ENCODE measurements at regions not wholly inside any gene's neighbourhood (a gene's known extent, or its start where the extent isn't known, plus 50 kb on each side); places are given as distances from the start of the nearest gene placed in this dataset.
"Not testable (repeated sequence)": the region's sequence is repeated elsewhere in the genome, so short reads cannot be mapped to it uniquely, and the experiment has no call there.

DNA sequence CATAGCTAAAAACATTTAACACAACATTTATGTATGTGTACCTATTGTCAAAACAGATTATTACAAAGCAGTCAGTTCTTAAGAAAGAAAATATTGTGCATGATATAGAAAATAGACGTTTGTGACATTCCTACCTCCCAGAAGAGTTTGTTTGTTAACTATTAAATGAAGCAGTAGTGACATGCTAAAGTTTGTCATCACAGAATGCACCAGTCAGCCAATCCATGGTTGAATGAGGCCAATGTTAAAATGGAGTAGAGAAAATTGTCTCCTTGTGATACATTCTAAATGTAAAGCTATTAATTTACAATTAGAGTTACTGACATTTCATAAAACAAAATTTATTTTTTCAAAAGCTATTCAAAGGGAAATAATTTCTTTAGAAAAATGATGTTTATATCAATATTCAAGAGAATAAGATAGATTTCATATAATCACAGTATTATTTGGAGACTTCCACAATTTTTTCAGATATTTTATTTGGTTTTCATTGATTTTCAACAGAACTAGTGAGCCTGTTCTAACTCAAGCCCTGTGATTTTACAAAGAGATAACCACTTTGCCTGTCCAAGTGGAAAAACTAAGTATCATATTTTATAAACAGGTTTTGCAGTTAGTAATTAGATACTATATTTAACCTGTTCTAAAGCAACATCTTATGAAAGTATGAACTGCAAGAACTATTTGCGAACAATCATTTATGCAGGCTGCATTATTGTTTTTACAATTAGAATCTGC lies 176.8 kb downstream of the ISL1 start:
- no peak for DNase-seq

DNA sequence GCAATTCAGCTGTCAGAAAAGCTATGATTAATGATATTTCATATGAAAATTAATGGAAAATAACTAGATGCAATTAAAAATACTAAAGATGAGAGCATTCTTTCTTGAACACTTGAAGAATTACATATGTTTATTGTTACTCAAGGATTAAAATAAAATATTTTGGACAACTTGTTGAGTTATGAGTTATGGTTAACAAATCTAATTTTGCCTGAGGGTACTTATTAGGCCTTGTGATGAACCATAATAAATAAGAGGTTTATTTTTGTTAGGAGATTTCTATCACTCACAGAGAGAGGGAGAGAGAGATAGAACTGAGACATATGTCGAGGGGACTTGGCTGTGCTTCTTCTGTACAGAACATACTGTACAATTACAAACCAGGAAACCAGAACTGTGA lies 183.7 kb downstream of the ISL1 start:
- DNase-seq = no peak

GRCh38 chr5:51567636-51568035 lies 184.4 kb downstream of the ISL1 start:
- DNase-seq = no peak

- DNase-seq = no peak
Observed at GRCh38 chr5:51573835-51574234, 190.6 kb downstream of the ISL1 start.

DNA sequence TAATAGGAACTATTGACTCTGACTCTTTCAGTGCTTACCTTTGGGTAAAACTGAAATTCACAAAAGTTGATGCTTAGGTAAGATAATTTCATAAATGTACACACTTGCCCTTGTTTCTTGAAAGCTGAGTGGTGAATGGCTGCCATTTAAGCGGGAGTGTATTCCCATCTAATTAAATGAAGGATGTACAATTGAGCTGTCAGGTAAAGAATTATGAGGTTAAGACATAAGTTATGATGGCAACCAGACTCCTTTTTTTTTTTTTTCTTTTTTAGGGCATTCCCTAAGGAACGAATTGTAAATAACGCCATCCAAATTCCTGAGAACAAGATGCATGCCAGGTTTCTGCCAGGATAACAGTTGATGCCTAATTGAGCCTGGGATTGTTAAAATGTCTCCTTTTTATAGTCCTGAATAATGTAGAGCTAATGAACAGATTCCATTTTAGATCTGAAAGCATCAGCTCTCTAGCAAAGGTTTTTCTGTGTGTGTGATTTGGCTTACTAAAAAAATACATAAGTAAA lies 199.7 kb downstream of the ISL1 start:
- DNase-seq = no peak

GRCh38 chr5:51598026-51598425 lies 214.8 kb downstream of the ISL1 start:
- DNase-seq = no peak

DNA sequence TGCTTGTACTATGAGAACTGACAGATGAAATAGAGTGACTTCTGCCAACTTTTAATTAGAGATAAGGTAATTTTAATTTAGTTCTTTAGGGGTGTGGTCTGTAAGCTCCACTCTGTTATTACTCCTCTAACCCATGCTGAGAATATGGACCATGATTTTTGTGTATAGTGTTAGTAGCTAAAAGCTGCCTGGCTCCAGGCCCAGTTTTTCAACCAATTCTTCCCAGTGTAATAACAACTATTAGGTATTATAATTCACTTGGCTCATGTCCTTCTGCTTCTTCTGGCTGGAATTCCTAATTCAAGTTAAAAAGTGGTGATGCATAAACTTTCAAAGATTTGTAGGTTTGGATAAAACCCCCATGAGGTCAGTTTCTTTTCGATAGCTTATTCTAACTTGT lies 216.3 kb downstream of the ISL1 start:
- DNase-seq = peak in 2 of 3 donors; percentile 0 to 6

DNA sequence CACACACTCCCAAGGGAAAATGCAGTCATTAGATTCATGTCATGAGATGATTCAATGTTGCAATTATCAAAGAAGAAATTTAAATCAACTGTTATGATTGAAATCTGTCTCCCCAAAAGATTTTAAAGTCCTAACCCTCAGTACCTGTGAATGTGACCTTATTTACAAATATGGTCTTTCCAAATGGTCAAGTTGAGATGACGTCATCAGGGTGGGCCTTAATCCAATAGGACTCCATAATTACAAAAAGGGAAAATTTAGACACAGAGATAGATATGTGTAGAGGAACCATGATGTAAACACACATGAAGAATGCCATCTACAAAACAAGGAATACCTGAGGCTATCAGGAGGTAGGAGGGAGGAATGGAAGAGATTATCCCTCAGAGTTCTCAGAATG lies 221.1 kb downstream of the ISL1 start:
- no peak for DNase-seq

DNA sequence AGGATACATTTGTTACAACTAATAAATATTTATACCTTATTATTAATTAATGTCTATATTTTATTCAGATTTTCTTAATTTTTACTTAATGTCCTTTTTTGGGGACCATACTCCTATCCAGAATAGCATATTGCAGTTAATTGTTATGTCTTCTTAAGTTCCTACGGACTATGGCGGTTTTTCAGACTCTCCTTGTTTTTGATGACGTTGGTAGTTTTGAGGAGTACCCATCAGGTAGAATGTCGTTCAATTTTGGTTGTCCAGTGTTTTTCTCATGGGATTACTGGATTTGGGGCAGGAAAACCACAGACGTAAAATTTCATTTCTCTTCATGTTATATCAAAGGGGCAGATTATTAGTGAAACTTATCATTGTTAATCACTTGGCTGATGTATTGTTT lies 223.7 kb downstream of the ISL1 start:
- DNase-seq = no peak

DNA sequence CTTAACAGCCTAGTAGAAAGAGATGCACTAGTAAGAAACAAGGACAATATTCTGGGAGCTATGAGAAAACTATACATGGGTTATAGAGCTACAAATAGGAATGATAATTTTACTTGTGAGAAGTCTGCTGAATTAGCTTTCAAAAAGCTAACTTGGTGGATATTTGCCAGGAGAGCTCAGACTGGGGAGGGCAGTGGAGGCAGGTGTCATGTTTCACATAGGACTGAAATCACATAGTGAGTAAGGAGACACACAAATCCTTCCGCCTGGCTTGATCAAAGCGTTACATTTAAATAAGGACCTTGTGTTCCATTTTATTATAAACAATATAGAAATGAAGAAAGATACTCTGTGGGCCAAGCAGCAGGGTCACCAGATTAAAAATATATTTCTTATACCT lies 235.0 kb downstream of the ISL1 start:
- no peak for DNase-seq

DNA sequence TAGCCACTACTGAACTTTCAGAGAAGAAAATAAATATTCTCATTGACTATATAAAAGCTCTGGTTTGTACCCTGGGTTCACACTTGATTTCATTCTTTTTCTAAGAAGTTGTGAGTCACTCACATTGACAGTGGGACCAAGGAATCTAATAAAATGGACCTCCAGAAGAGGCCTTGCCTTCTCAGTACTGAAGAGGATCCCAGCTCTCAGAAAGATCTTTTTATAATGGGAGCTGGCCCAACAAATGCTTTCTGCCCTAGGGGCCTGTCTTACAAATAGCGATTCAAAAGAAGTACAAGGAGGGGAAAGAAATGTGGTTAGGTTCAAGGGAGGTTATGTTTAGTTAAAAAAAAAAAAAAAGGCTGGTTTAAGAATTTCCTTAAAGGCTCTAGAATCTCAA lies 237.9 kb downstream of the ISL1 start:
- DNase-seq = no peak

GRCh38 chr5:51622161-51622790 lies 239.0 kb downstream of the ISL1 start:
- no peak for DNase-seq

DNA sequence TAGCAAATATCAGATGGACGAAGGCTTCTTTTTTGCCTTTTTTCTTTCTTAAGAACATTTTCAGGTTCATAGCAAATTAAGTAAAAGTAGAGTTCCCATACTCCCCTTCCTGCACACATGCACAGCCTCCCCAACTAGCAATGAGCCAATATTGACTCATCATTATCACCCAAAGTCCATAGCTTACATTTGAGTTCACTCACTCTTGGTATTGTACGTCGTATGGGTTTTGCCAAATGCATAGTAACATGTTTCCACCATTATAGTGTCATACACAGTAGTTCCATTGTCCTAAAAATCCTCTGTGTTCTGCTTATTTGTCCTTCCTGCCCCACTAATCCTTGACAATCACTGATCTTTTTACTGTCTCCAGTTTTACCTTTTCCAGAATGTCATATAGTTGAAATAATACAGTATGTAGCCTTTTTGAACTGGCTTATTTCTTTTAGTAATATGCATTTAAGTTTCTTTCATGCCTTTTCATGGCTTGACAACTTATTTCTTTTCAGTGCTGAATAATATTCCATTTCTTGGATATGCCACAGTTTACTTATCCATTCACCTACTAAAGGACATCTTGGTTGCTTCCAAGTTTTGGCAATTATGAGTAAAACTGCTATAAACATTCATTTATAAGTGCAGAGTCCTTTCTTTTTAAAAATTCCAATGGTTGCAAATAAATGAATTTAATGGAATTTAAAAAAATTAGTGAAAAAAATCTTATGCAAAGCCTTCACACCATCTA lies 242.1 kb downstream of the ISL1 start:
- no peak for DNase-seq

DNA sequence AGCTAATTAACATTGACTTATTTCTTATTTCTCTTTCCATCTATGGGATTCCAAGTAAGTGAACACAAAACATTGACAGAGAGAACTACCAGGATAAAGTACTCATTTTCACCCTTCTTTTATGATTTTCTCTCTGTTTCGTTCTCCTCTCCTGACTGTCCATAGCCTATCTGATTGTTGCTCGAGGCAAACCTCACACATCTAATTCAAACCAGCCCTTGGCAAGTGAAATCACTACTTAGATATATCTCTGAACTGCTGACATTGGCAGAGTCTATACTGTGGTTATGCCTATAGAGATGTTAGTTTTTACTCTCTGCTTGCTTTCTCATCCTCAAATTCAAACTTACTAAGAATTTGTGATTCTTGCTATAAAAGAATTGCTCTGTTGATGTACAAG lies 248.8 kb downstream of the ISL1 start:
- DNase-seq = peak in 1 of 3 donors; percentile 14

DNA sequence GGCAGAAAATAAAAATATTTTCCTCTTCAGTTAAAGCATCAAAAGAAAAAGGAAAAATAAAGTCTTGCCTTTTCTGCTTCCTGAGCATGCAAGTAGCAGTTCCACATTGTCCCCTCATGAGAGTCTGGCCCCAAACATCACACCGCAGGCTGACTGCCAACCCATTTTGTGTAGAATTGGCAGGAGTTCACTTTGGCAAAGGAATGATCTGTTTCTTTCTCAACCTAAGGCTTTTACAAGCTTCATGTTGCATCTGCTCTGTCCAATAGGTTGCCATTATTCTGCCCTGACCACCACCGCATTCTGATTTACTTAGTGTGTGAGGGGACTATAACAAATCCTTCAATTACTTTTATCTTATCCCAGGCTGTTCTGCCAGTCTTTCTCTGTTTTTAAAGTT lies 249.5 kb downstream of the ISL1 start:
- peak in 2 of 3 donors; percentile 43 to 76 for DNase-seq

DNA sequence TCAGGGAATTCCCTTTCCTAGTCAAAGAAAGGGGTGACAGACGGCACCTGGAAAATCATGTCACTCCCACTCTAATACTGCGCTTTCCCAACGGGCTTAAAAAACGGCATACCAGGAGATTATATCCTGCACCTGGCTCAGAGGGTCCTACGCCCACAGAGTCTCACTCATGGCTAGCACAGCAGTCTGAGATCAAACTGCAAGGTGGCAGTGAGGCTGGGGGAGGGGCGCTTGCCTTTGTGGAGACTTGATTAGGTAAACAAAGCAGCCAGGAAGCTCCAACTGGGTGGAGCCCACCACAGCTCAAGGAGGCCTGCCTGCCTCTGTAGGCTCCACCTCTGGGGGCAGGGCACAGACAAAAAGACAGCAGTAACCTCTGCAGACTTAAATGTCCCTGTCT lies 253.7 kb downstream of the ISL1 start:
- not testable (repeated sequence) for DNase-seq

DNA sequence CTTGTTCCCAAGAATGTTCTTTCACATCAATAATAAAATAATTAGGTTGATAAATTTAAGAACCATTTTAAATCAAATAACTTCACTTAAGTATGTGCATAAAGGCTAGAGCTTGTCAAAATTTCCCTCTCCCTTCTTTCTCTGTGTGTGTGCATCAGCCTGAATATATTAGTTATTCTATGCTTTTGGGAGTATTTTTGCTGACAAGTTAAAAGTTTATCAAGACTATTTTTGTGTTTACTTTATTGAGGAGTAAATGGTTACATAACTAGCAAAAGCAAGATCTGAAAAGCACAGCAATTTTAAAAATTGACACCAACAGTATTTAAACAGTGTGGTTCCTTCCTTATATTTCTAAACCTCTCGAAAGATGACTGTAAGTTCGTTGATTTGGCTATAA lies 261.7 kb downstream of the ISL1 start:
- no peak for DNase-seq

DNA sequence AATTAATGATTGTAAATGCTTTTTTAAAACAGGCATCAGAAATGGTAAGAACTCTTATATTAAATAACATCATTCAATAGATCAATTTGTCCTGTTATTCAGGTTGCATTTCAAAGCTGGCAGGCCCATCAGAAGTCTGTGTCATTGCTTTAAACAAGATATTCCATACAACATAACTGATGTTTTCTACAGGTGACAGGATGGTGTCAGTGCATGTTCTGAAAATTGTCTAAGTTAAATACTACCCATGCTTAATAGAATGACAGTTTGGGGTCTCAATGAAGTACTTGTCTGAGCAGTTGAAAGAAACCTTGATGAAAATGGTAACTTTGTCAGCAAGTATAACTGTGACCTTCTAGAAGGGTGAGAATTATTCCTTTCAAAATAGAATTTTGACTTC lies 263.2 kb downstream of the ISL1 start:
- DNase-seq = no peak

DNA sequence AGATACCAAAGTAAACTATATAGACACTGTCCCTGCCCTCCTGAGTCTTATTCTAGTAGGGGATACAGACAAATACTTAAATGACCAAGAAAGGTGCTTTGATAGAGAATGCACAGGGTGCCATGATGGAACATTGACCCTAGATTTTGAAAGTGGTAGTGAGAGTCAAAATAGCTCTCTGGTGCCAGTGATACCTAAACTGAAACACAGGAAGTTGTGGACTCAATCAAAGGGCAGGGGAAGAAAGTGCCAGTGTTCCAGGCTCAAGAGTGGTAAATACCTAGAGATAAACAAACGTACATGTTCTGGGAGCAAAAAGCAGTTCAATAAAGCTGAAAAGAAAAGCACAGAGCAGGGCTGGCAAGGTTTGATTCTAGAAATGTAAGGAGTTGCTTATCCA lies 267.6 kb downstream of the ISL1 start:
- DNase-seq = no peak

DNA sequence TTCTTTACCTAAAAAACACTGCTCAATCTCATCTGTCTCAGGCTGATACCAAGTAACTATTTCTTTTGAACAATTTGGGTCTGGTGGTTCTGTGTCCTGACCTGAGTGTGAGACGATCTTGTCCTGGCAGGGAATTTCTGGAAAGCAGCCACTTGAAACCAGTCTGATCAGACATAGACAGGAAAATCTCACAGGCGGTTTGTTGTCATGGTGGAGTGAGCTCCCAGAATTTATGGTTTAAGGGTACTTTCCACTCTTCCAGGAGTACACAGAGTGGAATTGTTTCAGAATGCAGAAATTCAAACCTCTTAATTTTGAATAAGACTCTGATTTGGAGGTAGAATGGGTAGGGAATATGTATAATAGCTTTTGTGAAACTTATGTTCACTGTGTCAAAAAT lies 268.2 kb downstream of the ISL1 start:
- no peak for DNase-seq

DNA sequence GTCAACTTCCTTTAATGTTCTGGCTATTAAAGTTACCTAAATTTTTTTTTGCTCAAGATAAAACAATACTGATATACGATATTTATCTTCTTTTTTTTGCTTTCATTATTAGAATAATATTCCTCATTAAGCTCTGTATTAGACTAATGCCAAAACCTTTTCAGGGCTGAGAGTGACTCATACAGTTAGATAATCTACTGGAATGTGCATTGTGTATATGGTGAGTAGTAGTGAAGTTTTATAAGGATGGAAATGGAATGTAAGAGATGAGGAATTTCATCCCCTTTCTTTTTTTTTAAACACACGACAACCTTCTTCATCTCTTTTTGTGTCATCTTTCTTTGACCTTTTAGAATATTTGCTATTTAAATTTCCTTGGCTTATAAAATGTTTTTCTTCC lies 268.6 kb downstream of the ISL1 start:
- DNase-seq = no peak

DNA sequence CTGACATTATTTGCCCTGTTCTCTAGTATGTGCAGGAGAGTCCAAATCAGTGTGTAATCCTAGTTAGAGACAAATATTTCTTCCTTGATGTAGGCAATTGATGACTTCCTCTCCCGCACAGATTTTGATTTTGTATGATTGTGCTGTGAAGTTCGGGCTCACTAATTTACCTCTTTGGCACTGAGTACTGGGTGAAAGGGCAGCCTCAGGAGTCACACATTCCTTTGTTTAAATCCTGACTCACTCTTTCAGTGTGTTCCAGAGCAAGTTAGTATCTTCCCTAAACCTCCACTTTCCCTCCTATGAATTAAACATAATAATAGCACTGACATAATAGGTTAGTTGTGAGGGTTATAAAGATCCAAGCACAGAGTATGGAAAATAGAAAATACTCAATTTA lies 269.7 kb downstream of the ISL1 start:
- no peak for DNase-seq

All from muscle of back (tissue), 3 donors.